CD4-positive, alpha-beta T cell treated with Interleukin-21 for 1 hour (primary cell): ENCODE measurements at regions not wholly inside any gene's neighbourhood (a gene's known extent, or its start where the extent isn't known, plus 50 kb on each side); places are given as distances from the start of the nearest gene placed in this dataset.

Experiments
- DNase-seq: peaks from one replicate; pipeline ENCODE4 v3.0.0-alpha.2; 2020

DNA sequence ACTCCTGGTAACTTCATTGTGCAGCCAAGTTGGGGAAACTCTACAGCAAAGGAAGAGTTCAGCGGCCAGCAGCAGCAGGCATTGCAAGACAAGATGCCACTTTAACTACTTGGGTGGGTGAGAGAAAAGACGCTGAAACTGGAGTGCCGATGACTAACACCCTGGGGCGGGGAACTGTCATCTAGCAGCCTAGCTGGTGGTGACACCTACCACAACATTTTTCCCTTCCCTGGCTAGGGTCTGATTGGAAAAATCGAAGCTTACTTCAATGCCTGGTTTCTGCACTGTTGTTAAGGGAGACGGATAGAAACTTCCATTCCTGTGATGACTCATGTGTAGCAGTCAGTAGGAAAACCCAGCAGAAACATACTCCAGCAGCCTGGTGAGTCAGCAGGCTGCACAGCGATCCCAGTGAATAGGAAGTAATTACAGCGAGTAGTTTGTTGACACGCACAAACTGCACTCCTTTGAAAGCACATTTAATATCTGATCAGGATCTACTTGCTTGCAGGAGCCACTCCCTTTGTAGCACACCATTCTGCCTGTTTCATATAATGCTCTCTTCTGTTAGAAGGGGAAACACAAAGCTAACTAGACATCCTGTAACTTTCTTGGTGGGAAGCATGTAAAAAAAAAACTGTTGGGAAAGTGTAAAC lies 62.1 kb upstream of the MAPRE2 start:
- DNase-seq, result peak; percentile 42

- no peak for DNase-seq
These were observed 59.7 kb upstream of the MAPRE2 start for GRCh38 chr18:34981487-34981886.

- no peak for DNase-seq
These were observed 55.2 kb upstream of the MAPRE2 start for GRCh38 chr18:34985963-34986362.

DNA sequence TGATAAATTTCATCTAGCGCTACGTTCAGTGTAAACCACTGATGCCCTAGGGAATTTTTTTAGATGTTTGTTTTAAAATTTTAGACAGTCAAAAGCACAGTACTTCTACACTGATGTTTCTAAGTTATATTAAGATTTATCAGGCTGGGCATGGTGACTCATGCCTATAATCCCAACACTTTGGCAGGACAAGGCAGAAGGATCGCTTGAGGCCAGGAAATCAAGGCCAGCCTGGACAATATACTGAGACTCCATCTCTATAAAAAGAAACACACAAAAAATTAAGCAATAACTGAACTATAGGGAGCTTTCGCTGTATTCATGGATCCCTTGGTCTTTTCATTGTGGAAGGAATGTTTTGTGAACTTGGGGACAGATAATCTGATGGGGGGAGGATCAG lies 50.6 kb upstream of the MAPRE2 start:
- no peak for DNase-seq

GRCh38 chr18:34991152-34991551 lies 50.1 kb upstream of the MAPRE2 start:
- no peak for DNase-seq
